Cardiac fibroblast (primary cell): ENCODE measurements at regions not wholly inside any gene's neighbourhood (a gene's known extent, or its start where the extent isn't known, plus 50 kb on each side); places are given as distances from the start of the nearest gene placed in this dataset.

Source experiments
- DNase-seq, 2 donors: peaks; one replicate each; pipeline versions ENCODE4 v3.0.0 to v3.0.0-alpha.2; 2010; ENCODE audit warnings: low read depth in 2 of 2
- H3K4me3 ChIP-seq, 2 donors: replicated peaks in 1 of 2; 1 replicate in 1 of 2; 2 replicates in 1 of 2; pipeline ENCODE4 v1.5.1; 2011; ENCODE audit warnings: low read depth in 2 of 2, low read length in 2 of 2, mild to moderate bottlenecking in 2 of 2, moderate library complexity in 1 of 2
- CTCF ChIP-seq: IDR thresholded peaks from one replicate; pipeline ENCODE4 v1.5.1; 2011; ENCODE audit warnings: low read depth, mild to moderate bottlenecking, low read length, inconsistent platforms

DNA sequence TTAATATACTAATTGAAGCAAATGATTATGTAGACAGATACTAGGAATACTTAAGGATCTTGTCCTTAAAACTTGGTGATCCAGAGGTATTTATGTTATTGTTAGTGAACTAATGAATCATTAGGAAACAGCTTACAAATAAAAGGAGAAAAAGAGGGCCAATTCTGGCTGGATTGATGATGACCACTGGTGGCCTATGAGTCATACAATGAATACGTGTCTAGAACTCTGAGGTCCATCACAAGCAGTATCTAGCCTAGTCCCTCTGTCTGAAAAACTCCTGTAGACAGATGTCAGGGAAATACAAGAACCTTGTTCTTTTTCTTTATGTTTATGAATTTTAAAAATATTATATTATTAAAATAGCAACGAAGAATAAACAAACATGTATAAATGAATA is 51.7 kb upstream of the RTL1 start:
- TF ChIP-seq CTCF = no peak
- no peak overlapping the region for H3K4me3 ChIP-seq
- peak; percentile 2 to 61 for DNase-seq

DNA sequence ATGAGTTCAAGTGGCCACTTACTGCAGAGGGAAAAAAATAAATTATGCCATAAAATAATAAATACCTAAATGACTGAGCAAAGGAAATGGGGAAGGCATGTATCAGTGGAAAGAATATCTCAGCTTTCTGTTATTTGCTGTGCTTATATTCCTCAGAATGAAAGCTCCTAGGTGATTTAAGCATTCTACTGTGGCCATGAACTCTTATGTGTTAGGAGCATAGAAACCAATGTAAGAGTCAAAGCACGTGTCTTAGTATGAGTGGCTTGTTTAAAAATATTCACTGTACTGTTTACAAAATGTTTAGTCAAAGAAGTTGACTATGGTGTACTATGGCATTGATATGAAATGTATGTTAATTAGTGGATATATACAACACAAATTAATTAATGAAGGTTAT is 59.0 kb upstream of the RTL1 start:
- no peak for DNase-seq
- TF ChIP-seq CTCF = no peak
- H3K4me3 ChIP-seq = no peak overlapping the region

DNA sequence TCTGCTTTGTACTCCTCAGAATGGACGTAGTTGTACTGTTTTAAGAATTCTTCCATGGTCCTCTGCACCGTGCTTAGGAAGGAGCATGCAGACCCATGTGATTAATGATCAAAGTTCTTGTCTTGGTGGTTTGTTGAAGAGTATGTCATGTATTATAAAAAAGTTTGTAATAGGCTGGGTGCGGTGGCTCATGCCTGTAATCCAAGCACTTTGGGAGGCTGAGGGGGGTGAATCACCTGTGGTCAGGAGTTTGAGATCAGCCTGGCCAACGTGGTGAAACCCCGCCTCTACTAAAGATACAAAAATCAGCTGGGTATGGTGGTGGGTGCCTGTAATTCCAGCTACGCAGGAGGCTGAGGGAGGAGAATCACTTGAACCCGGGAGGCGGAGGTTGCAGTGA is 61.8 kb upstream of the RTL1 start:
- DNase-seq = no peak
- TF ChIP-seq CTCF = no peak
- no peak overlapping the region for H3K4me3 ChIP-seq

GRCh38 chr14:100967178-100967577 is 63.7 kb upstream of the RTL1 start:
- no peak overlapping the region for H3K4me3 ChIP-seq
- no peak for TF ChIP-seq CTCF
- DNase-seq = no peak

GRCh38 chr14:100967930-100968329 is 64.4 kb upstream of the RTL1 start:
- H3K4me3 ChIP-seq = no peak overlapping the region
- peak in 1 of 2 donors; percentile 14 for DNase-seq
- TF ChIP-seq CTCF = no peak

GRCh38 chr14:100972118-100972897 is 68.8 kb upstream of the RTL1 start:
- DNase-seq = peak in 1 of 2 donors; percentile 34
- no peak overlapping the region for H3K4me3 ChIP-seq
- no peak for TF ChIP-seq CTCF

DNA sequence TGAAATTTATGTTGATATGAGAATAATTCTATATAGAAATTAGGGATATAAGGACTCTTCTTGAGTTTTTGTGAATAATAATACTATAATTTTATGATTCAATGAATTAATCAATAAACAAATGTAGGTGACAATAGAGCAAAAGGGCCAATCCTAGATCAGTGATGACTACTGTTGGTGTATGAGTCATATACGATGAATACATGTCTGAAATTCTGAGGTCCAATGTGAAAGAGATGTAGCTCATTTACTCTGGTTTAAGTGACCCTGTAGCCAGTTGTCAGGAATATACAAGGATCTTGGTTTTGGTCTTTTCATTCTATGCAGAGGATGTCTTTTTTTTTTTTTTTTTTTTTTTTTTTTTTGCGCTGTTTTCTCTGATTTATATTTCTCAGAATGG is 72.1 kb upstream of the RTL1 start:
- TF ChIP-seq CTCF = no peak
- peak in 1 of 2 donors; percentile 11 for DNase-seq
- H3K4me3 ChIP-seq = no peak overlapping the region
